ENCODE measurements at regions not wholly inside any gene's neighbourhood (a gene's known extent, or its start where the extent isn't known, plus 50 kb on each side); places are given as distances from the start of the nearest gene placed in this dataset.
A peak's percentile ranks its signal among the peaks of the same experiment; 100 is the strongest.

DNA sequence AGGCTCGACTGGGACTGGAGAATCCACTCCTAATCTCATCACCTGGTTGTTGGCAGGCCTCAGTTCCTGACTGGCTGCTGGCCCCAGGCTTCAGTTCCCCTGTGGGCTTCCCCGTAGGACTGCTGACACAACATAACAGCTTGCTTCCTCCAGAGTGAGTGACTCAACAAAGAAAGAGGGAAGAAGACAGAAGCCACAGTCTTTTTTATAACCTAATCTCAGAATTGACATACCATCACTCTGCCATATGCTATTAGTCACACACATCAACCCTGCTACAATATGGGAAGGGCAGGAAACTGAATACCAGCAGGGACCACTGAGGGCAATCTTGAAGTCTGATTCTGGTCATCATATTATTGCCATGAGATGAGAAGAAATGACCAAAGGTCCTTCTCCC, 76.8 kb upstream of the SLC14A2 start:
- no peak for DNase-seq (ENCODE audit: low spot score in 2 of 2, unreplicated experiment in 2 of 2)
- no peak overlapping the region for H3K27ac Mint-ChIP-seq
- peaks cover 3% of the 10 kb centered on the region for H3K36me3 Mint-ChIP-seq
- TF ChIP-seq CTCF (IDR thresholded peaks at IDR 0.05; ENCODE audit: unreplicated experiment), result no peak
- H3K4me3 Mint-ChIP-seq, result no peak overlapping the region
- H3K4me1 Mint-ChIP-seq, result peaks cover 24% of the 10 kb centered on the region
- H3K27me3 Mint-ChIP-seq (ENCODE audit: low read depth), result no peaks in the 10 kb centered on the region
- H3K9me3 Mint-ChIP-seq, result peaks cover 13% of the 10 kb centered on the region

DNA sequence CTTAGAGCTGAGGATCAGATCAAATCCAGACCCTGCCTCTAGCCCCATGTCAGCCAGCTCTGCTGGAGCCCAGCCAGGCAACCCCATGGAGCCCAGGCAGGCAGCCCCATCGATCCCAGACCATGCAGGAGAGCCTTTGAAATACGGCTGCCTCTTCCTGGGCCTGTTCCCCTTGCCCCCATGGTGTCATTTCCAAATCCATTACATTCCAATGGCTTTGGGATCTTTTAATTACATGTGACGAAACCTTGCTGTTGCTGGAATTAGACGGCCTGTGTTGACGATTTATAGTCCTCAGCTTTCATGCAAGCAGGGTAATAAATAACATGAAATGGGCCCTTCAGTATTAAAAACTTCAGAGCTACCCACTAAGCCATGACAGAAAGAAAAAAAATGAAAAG, 75.8 kb upstream of the SLC14A2 start:
- H3K4me1 Mint-ChIP-seq, result peaks cover 18% of the 10 kb centered on the region
- peaks cover 3% of the 10 kb centered on the region for H3K36me3 Mint-ChIP-seq
- H3K27ac Mint-ChIP-seq, result peak overlapping the region; percentile 93
- H3K27me3 Mint-ChIP-seq (ENCODE audit: low read depth), result no peaks in the 10 kb centered on the region
- peaks cover 13% of the 10 kb centered on the region for H3K9me3 Mint-ChIP-seq
- no peak for TF ChIP-seq CTCF (IDR thresholded peaks at IDR 0.05; ENCODE audit: unreplicated experiment)
- no peak for DNase-seq (ENCODE audit: low spot score in 2 of 2, unreplicated experiment in 2 of 2)
- no peak overlapping the region for H3K4me3 Mint-ChIP-seq

GRCh38 chr18:45540125-45540524, 75.2 kb upstream of the SLC14A2 start:
- Mint-ChIP-seq H3K27me3 (ENCODE audit: low read depth) (no peaks in the 10 kb centered on the region), H3K4me3 (no peak overlapping the region), H3K36me3 (peaks cover 3% of the 10 kb centered on the region), H3K4me1 (peaks cover 17% of the 10 kb centered on the region), H3K9me3 (peaks cover 13% of the 10 kb centered on the region), H3K27ac (peak overlapping the region; percentile 93)
- DNase-seq (ENCODE audit: low spot score in 2 of 2, unreplicated experiment in 2 of 2), result peak; percentile 32 to 53
- no peak for TF ChIP-seq CTCF (IDR thresholded peaks at IDR 0.05; ENCODE audit: unreplicated experiment)

- H3K9me3 Mint-ChIP-seq, result peaks cover 13% of the 10 kb centered on the region
- no peak overlapping the region for H3K4me3 Mint-ChIP-seq
- H3K27me3 Mint-ChIP-seq (ENCODE audit: low read depth), result no peaks in the 10 kb centered on the region
- H3K4me1 Mint-ChIP-seq, result peaks cover 17% of the 10 kb centered on the region
- TF ChIP-seq CTCF (IDR thresholded peaks at IDR 0.05; ENCODE audit: unreplicated experiment), result no peak
- peak overlapping the region; percentile 11 for H3K27ac Mint-ChIP-seq
- H3K36me3 Mint-ChIP-seq, result peaks cover 3% of the 10 kb centered on the region
- DNase-seq (ENCODE audit: low spot score in 2 of 2, unreplicated experiment in 2 of 2), result no peak
Observed at GRCh38 chr18:45541421-45541820, 73.9 kb upstream of the SLC14A2 start.

GRCh38 chr18:45542043-45542442, 73.2 kb upstream of the SLC14A2 start:
- no peak for DNase-seq (ENCODE audit: low spot score in 2 of 2, unreplicated experiment in 2 of 2)
- no peak for TF ChIP-seq CTCF (IDR thresholded peaks at IDR 0.05; ENCODE audit: unreplicated experiment)
- H3K4me3 Mint-ChIP-seq, result no peak overlapping the region
- peaks cover 12% of the 10 kb centered on the region for H3K9me3 Mint-ChIP-seq
- peaks cover 17% of the 10 kb centered on the region for H3K4me1 Mint-ChIP-seq
- peaks cover 3% of the 10 kb centered on the region for H3K36me3 Mint-ChIP-seq
- no peak overlapping the region for H3K27ac Mint-ChIP-seq
- H3K27me3 Mint-ChIP-seq (ENCODE audit: low read depth), result no peaks in the 10 kb centered on the region

DNA sequence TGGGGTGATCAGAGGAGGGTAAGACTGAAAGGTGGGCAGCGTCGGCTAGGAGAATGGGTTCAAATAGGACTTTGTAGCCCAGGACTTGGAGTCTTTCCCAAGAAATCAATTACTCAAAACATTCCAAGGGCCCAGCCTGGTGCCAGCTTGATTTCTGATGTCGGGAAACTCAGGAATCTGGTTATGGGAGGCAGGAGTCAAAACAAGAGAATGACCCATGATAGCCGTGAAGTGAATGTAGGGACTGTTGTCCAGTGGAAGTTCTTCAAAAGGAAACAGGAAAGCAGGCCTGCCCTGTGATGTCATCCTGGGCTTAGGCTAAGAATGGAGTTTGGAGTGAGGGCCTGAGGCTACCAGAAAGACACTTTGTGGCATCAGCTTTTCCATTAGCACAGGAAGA, 67.4 kb upstream of the SLC14A2 start:
- no peak for TF ChIP-seq CTCF (IDR thresholded peaks at IDR 0.05; ENCODE audit: unreplicated experiment)
- H3K27me3 Mint-ChIP-seq (ENCODE audit: low read depth), result no peaks in the 10 kb centered on the region
- no peak for DNase-seq (ENCODE audit: low spot score in 2 of 2, unreplicated experiment in 2 of 2)
- no peak overlapping the region for H3K27ac Mint-ChIP-seq
- H3K36me3 Mint-ChIP-seq, result no peaks in the 10 kb centered on the region
- no peak overlapping the region for H3K4me3 Mint-ChIP-seq
- no peaks in the 10 kb centered on the region for H3K9me3 Mint-ChIP-seq
- H3K4me1 Mint-ChIP-seq, result peaks cover 4% of the 10 kb centered on the region

All from mesothelial cell of epicardium (in vitro differentiated cells).